Astrocyte (in vitro differentiated cells and primary cell): ENCODE measurements at regions not wholly inside any gene's neighbourhood (a gene's known extent, or its start where the extent isn't known, plus 50 kb on each side); places are given as distances from the start of the nearest gene placed in this dataset.

ENCODE experiments used
- DNase-seq: peaks from one replicate; pipeline ENCODE4 v3.0.0-alpha.2; 2010; ENCODE audit warnings: low read depth
- FAIRE-seq: peaks from 2 replicates; lab custom pipeline; 2011; peaks lifted over from hg19 to GRCh38; lab: Jason Lieb, UNC
- H2AFZ ChIP-seq: 2 replicates; pipeline ENCODE4 v1.6.0; 2012; ENCODE audit warnings: low read depth, low read length, inconsistent platforms
- H3K27ac ChIP-seq: 2 replicates; pipeline ENCODE4 v1.5.1; 2011; ENCODE audit warnings: low read depth, low read length, inconsistent platforms
- H3K27me3 ChIP-seq: 2 replicates; pipeline ENCODE4 v1.6.0; 2011; ENCODE audit warnings: low read length, inconsistent platforms; ENCODE audit not compliant: insufficient read depth
- H3K36me3 ChIP-seq: 2 replicates; pipeline ENCODE4 v1.5.1; 2011; ENCODE audit warnings: low read length, inconsistent platforms; ENCODE audit not compliant: insufficient read depth
- H3K4me1 ChIP-seq: 2 replicates; pipeline ENCODE4 v1.5.1; 2011; ENCODE audit warnings: low read length, inconsistent platforms; ENCODE audit not compliant: insufficient read depth
- H3K4me2 ChIP-seq: 2 replicates; pipeline ENCODE4 v1.6.0; 2012; ENCODE audit warnings: low read length, inconsistent platforms
- H3K4me3 ChIP-seq: 2 replicates; pipeline ENCODE4 v1.5.1; 2011; ENCODE audit warnings: low read depth, mild to moderate bottlenecking, low read length, inconsistent platforms; ENCODE audit not compliant: insufficient read depth
- H3K79me2 ChIP-seq: 2 replicates; pipeline ENCODE4 v1.6.0; 2012; ENCODE audit warnings: mild to moderate bottlenecking, low read length, inconsistent platforms; ENCODE audit not compliant: insufficient read depth
- H3K9ac ChIP-seq: 2 replicates; pipeline ENCODE4 v1.6.0; 2012; ENCODE audit warnings: mild to moderate bottlenecking, low read length, inconsistent platforms
- H3K9me3 ChIP-seq: 2 replicates; pipeline ENCODE4 v1.5.1; 2012; ENCODE audit warnings: low read depth, mild to moderate bottlenecking, low read length, inconsistent platforms; ENCODE audit not compliant: insufficient read depth
- H4K20me1 ChIP-seq: 2 replicates; pipeline ENCODE4 v1.6.0; 2012; ENCODE audit warnings: low read length, inconsistent platforms; ENCODE audit not compliant: insufficient read depth
- H3K27ac Mint-ChIP-seq: one replicate; pipeline ENCODE4 v1.8.0; 2021; ENCODE audit warnings: mild to moderate bottlenecking, mixed read lengths; ENCODE audit not compliant: unreplicated experiment
- H3K27me3 Mint-ChIP-seq: one replicate; pipeline ENCODE4 v1.8.0; 2021; ENCODE audit warnings: low read depth, mixed read lengths; ENCODE audit not compliant: unreplicated experiment
- H3K36me3 Mint-ChIP-seq: one replicate; pipeline ENCODE4 v1.8.0; 2021; ENCODE audit warnings: low read depth, mixed read lengths; ENCODE audit not compliant: unreplicated experiment
- H3K4me1 Mint-ChIP-seq: one replicate; pipeline ENCODE4 v1.8.0; 2021; ENCODE audit warnings: low read depth, mixed read lengths; ENCODE audit not compliant: unreplicated experiment
- H3K4me3 Mint-ChIP-seq: one replicate; pipeline ENCODE4 v1.8.0; 2021; ENCODE audit warnings: mild to moderate bottlenecking, moderate library complexity, mixed read lengths; ENCODE audit not compliant: unreplicated experiment
- H3K9me3 Mint-ChIP-seq: one replicate; pipeline ENCODE4 v1.8.0; 2021; ENCODE audit warnings: mild to moderate bottlenecking, mixed read lengths; ENCODE audit not compliant: unreplicated experiment
- CTCF ChIP-seq: IDR thresholded peaks from 2 replicates; pipeline ENCODE4 v1.5.1; 2011; ENCODE audit warnings: low read depth, mild to moderate bottlenecking, inconsistent platforms, low read length, moderate library complexity; ENCODE audit not compliant: insufficient read depth
- EZH2 ChIP-seq: IDR thresholded peaks from 2 replicates; pipeline ENCODE4 v1.6.1; 2012; ENCODE audit warnings: mild to moderate bottlenecking, low read length, inconsistent platforms; ENCODE audit not compliant: insufficient read depth

GRCh38 chr1:182237329-182237728, 154.3 kb downstream of the GLUL start:
- no peak overlapping the region for H3K4me3 Mint-ChIP-seq
- FAIRE-seq: no peak

GRCh38 chr1:182236651-182237077, 154.9 kb downstream of the GLUL start:
- no peaks in the 10 kb centered on the region for H4K20me1 ChIP-seq
- Mint-ChIP-seq H3K9me3 (peaks cover 1% of the 10 kb centered on the region), H3K27me3 (peaks cover 18% of the 10 kb centered on the region), H3K27ac (no peak overlapping the region), H3K4me3 (no peak overlapping the region), H3K4me1 (peaks cover 10% of the 10 kb centered on the region), H3K36me3 (no peaks in the 10 kb centered on the region)
- H3K9me3 ChIP-seq: no peaks in the 10 kb centered on the region
- H3K27ac ChIP-seq: no peak overlapping the region
- FAIRE-seq (no peak), DNase-seq (no peak)
- peaks cover 5% of the 10 kb centered on the region for H3K4me1 ChIP-seq
- no peaks in the 10 kb centered on the region for H3K27me3 ChIP-seq
- H3K4me2 ChIP-seq: no peak overlapping the region
- H3K79me2 ChIP-seq: no peaks in the 10 kb centered on the region
- H2AFZ ChIP-seq: no peak overlapping the region
- TF ChIP-seq CTCF (no peak), EZH2 (no peak)
- H3K36me3 ChIP-seq: no peaks in the 10 kb centered on the region
- H3K9ac ChIP-seq: no peak overlapping the region
- H3K4me3 ChIP-seq: no peak overlapping the region

More at GRCh38 chr1:182237329-182237728, 154.3 kb downstream of the GLUL start:
- Histone ChIP-seq H3K27me3 (no peaks in the 10 kb centered on the region), H3K9ac (no peak overlapping the region), H3K4me1 (peaks cover 5% of the 10 kb centered on the region), H3K36me3 (no peaks in the 10 kb centered on the region), H2AFZ (no peak overlapping the region), H3K9me3 (no peaks in the 10 kb centered on the region), H3K4me2 (no peak overlapping the region), H3K79me2 (no peaks in the 10 kb centered on the region), H3K27ac (no peak overlapping the region), H4K20me1 (no peaks in the 10 kb centered on the region), H3K4me3 (no peak overlapping the region)
- no peak overlapping the region for H3K27ac Mint-ChIP-seq
- H3K36me3 Mint-ChIP-seq: no peaks in the 10 kb centered on the region
- DNase-seq: no peak
- peaks cover 22% of the 10 kb centered on the region for H3K27me3 Mint-ChIP-seq
- peaks cover 1% of the 10 kb centered on the region for H3K9me3 Mint-ChIP-seq
- TF ChIP-seq EZH2 (no peak), CTCF (no peak)
- peaks cover 10% of the 10 kb centered on the region for H3K4me1 Mint-ChIP-seq

GRCh38 chr1:182235952-182236650, 155.5 kb downstream of the GLUL start:
- no peak overlapping the region for H3K4me3 ChIP-seq
- no peak overlapping the region for H3K9ac ChIP-seq
- Mint-ChIP-seq H3K27ac (no peak overlapping the region), H3K4me3 (no peak overlapping the region), H3K4me1 (peaks cover 10% of the 10 kb centered on the region), H3K27me3 (peaks cover 13% of the 10 kb centered on the region), H3K36me3 (no peaks in the 10 kb centered on the region), H3K9me3 (peaks cover 1% of the 10 kb centered on the region)
- peak overlapping the region; percentile 2 for H2AFZ ChIP-seq
- no peak for TF ChIP-seq EZH2
- no peak for TF ChIP-seq CTCF
- no peaks in the 10 kb centered on the region for H3K9me3 ChIP-seq
- H3K4me2 ChIP-seq: no peak overlapping the region
- H3K27me3 ChIP-seq: no peaks in the 10 kb centered on the region
- H3K79me2 ChIP-seq: no peaks in the 10 kb centered on the region
- peaks cover 5% of the 10 kb centered on the region for H3K4me1 ChIP-seq
- H3K36me3 ChIP-seq: no peaks in the 10 kb centered on the region
- no peaks in the 10 kb centered on the region for H4K20me1 ChIP-seq
- FAIRE-seq: no peak
- peak; percentile 37 for DNase-seq
- H3K27ac ChIP-seq: no peak overlapping the region
